ENCODE measurements at regions not wholly inside any gene's neighbourhood (a gene's known extent, or its start where the extent isn't known, plus 50 kb on each side); places are given as distances from the start of the nearest gene placed in this dataset.
"Not testable (repeated sequence)": the region's sequence is repeated elsewhere in the genome, so short reads cannot be mapped to it uniquely, and the experiment has no call there.

GRCh38 chr2:192524642-192525251 is 330.0 kb upstream of the TMEFF2 start:
- not testable (repeated sequence) for H3K27me3 ChIP-seq (ENCODE audit: control insufficient read depth, insufficient read depth, low read length, poor library complexity, severe bottlenecking); H3K27ac ChIP-seq (ENCODE audit: insufficient read depth, low read depth, low read length, poor library complexity, severe bottlenecking); H3K4me3 ChIP-seq (ENCODE audit: insufficient read depth, low read depth, low read length); H3K9me3 ChIP-seq (ENCODE audit: control insufficient read depth, low read length); H3K4me1 ChIP-seq (ENCODE audit: control insufficient read depth, insufficient read depth, low read length); H3K36me3 ChIP-seq (ENCODE audit: control insufficient read depth, insufficient read depth, low read length)
- 86 to 90% methylated on average over 10 of the region's 10 CpGs for WGBS, 2 experiments

GRCh38 chr2:192524214-192524613 is 329.5 kb upstream of the TMEFF2 start:
- not testable (repeated sequence) for H3K27me3 ChIP-seq (ENCODE audit: control insufficient read depth, insufficient read depth, low read length, poor library complexity, severe bottlenecking); H3K9me3 ChIP-seq (ENCODE audit: control insufficient read depth, low read length); H3K4me1 ChIP-seq (ENCODE audit: control insufficient read depth, insufficient read depth, low read length); H3K27ac ChIP-seq (ENCODE audit: insufficient read depth, low read depth, low read length, poor library complexity, severe bottlenecking); H3K4me3 ChIP-seq (ENCODE audit: insufficient read depth, low read depth, low read length); H3K36me3 ChIP-seq (ENCODE audit: control insufficient read depth, insufficient read depth, low read length)
- WGBS, 2 experiments = 78 to 81% methylated on average over 3 of the region's 3 CpGs

- H3K27me3 ChIP-seq (ENCODE audit: control insufficient read depth, insufficient read depth, low read length, poor library complexity, severe bottlenecking) = no peaks in the 10 kb centered on the region
- no peaks in the 10 kb centered on the region for H3K36me3 ChIP-seq (ENCODE audit: control insufficient read depth, insufficient read depth, low read length)
- no peak overlapping the region for H3K4me3 ChIP-seq (ENCODE audit: insufficient read depth, low read depth, low read length)
- H3K9me3 ChIP-seq (ENCODE audit: control insufficient read depth, low read length) = no peaks in the 10 kb centered on the region
- no peaks in the 10 kb centered on the region for H3K4me1 ChIP-seq (ENCODE audit: control insufficient read depth, insufficient read depth, low read length)
- H3K27ac ChIP-seq (ENCODE audit: insufficient read depth, low read depth, low read length, poor library complexity, severe bottlenecking) = no peak overlapping the region
- WGBS, 2 experiments = 87 to 100% methylated on average over 2 to 3 of the region's 3 CpGs
Observed at GRCh38 chr2:192515937-192516336, 321.2 kb upstream of the TMEFF2 start.

DNA sequence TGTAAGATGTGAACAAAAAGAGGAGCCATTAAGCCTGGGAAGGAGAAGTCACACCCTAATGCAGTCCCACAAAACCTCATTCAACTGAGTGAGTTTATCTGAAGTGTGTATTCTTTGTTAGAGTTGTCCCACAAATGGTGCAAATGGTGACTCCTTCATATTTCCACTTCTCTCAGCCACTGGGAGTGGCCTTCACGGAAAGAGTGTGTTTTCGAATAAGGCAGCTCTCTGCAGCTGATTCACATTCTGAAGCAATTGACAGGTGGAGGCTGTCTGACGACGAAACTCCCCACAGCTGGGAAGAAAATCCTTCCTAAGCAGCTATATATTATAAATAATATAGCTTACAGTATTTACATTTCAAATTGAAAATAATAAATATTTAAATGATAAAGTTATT is 318.8 kb upstream of the TMEFF2 start:
- no peaks in the 10 kb centered on the region for H3K9me3 ChIP-seq (ENCODE audit: control insufficient read depth, low read length)

GRCh38 chr2:192507836-192508450 is 313.2 kb upstream of the TMEFF2 start:
- not testable (repeated sequence) for H3K9me3 ChIP-seq (ENCODE audit: control insufficient read depth, low read length); H3K36me3 ChIP-seq (ENCODE audit: control insufficient read depth, insufficient read depth, low read length); H3K4me3 ChIP-seq (ENCODE audit: insufficient read depth, low read depth, low read length); H3K4me1 ChIP-seq (ENCODE audit: control insufficient read depth, insufficient read depth, low read length); H3K27ac ChIP-seq (ENCODE audit: insufficient read depth, low read depth, low read length, poor library complexity, severe bottlenecking); H3K27me3 ChIP-seq (ENCODE audit: control insufficient read depth, insufficient read depth, low read length, poor library complexity, severe bottlenecking)
- WGBS, 2 experiments = 95% methylated on average over 33 of the region's 33 CpGs

More for the DNA sequence above, 318.8 kb upstream of the TMEFF2 start:
- Histone ChIP-seq H3K4me1 (ENCODE audit: control insufficient read depth, insufficient read depth, low read length) (no peaks in the 10 kb centered on the region), H3K4me3 (ENCODE audit: insufficient read depth, low read depth, low read length) (no peak overlapping the region), H3K27me3 (ENCODE audit: control insufficient read depth, insufficient read depth, low read length, poor library complexity, severe bottlenecking) (no peaks in the 10 kb centered on the region), H3K27ac (ENCODE audit: insufficient read depth, low read depth, low read length, poor library complexity, severe bottlenecking) (no peak overlapping the region), H3K36me3 (ENCODE audit: control insufficient read depth, insufficient read depth, low read length) (no peaks in the 10 kb centered on the region)
- 90 to 94% methylated on average over 2 of the region's 4 CpGs for WGBS, 2 experiments

DNA sequence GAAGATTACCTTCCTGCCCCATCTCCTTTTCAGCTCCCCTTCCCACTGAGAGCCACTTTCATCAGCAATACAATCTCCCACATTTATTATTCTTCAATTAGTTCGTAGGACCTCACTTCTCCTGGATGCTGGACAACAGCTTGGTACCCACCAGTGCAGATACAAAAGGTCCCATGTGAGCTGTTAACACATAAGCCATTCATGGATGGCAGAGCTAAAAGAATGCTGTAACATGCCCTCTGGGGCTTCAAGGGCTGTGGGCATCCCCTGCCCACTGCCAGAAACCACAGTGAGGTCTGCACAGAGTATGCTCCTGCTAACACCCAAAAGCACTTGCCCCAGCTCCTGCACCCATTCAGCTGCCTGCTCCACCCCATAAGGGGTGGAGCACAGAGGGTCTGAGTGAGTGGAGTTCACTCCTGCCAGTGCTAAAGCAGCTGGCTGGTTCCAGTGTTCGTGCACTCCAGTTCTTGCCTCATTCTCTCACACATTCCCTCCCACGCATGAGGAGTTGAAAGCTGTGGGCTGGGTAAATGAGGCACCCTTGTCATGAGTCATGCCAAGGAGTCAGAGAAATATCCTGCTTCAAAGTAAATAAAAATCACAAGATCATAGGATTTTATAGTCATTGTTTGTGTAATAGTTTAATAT is 305.9 kb upstream of the TMEFF2 start:
- Histone ChIP-seq H3K27ac (ENCODE audit: insufficient read depth, low read depth, low read length, poor library complexity, severe bottlenecking) (no peak overlapping the region), H3K4me1 (ENCODE audit: control insufficient read depth, insufficient read depth, low read length) (no peaks in the 10 kb centered on the region), H3K36me3 (ENCODE audit: control insufficient read depth, insufficient read depth, low read length) (no peaks in the 10 kb centered on the region), H3K27me3 (ENCODE audit: control insufficient read depth, insufficient read depth, low read length, poor library complexity, severe bottlenecking) (no peaks in the 10 kb centered on the region), H3K9me3 (ENCODE audit: control insufficient read depth, low read length) (no peaks in the 10 kb centered on the region), H3K4me3 (ENCODE audit: insufficient read depth, low read depth, low read length) (no peak overlapping the region)
- WGBS, 2 experiments = 92 to 98% methylated on average over 2 to 3 of the region's 3 CpGs

GRCh38 chr2:192499476-192499875 is 304.7 kb upstream of the TMEFF2 start:
- Histone ChIP-seq H3K36me3 (ENCODE audit: control insufficient read depth, insufficient read depth, low read length) (no peaks in the 10 kb centered on the region), H3K27me3 (ENCODE audit: control insufficient read depth, insufficient read depth, low read length, poor library complexity, severe bottlenecking) (no peaks in the 10 kb centered on the region), H3K9me3 (ENCODE audit: control insufficient read depth, low read length) (no peaks in the 10 kb centered on the region), H3K4me1 (ENCODE audit: control insufficient read depth, insufficient read depth, low read length) (no peaks in the 10 kb centered on the region), H3K27ac (ENCODE audit: insufficient read depth, low read depth, low read length, poor library complexity, severe bottlenecking) (no peak overlapping the region), H3K4me3 (ENCODE audit: insufficient read depth, low read depth, low read length) (no peak overlapping the region)

DNA sequence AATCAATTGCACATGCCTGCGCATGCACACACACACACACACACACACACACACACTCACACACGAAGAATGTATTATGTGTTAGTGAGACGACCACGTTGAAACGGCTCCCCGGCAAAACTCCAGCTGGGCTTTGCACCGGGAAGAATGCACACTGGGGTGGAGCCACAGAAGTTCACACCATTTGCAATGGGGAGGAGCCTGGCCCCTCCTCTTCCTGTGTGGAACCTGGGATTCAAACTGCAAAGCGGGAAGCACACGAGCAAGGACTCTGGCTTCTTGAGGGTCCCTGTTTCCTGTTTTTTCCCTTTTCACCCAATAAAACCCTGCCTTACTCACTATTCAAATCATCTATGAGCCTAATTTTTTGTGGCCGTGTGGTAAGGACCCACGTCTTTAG is 304.0 kb upstream of the TMEFF2 start:
- Histone ChIP-seq H3K9me3 (ENCODE audit: control insufficient read depth, low read length) (no peaks in the 10 kb centered on the region), H3K4me1 (ENCODE audit: control insufficient read depth, insufficient read depth, low read length) (no peaks in the 10 kb centered on the region), H3K36me3 (ENCODE audit: control insufficient read depth, insufficient read depth, low read length) (no peaks in the 10 kb centered on the region), H3K4me3 (ENCODE audit: insufficient read depth, low read depth, low read length) (no peak overlapping the region), H3K27ac (ENCODE audit: insufficient read depth, low read depth, low read length, poor library complexity, severe bottlenecking) (no peak overlapping the region), H3K27me3 (ENCODE audit: control insufficient read depth, insufficient read depth, low read length, poor library complexity, severe bottlenecking) (no peaks in the 10 kb centered on the region)
- 93% methylated on average over 11 of the region's 11 CpGs for WGBS, 2 experiments

DNA sequence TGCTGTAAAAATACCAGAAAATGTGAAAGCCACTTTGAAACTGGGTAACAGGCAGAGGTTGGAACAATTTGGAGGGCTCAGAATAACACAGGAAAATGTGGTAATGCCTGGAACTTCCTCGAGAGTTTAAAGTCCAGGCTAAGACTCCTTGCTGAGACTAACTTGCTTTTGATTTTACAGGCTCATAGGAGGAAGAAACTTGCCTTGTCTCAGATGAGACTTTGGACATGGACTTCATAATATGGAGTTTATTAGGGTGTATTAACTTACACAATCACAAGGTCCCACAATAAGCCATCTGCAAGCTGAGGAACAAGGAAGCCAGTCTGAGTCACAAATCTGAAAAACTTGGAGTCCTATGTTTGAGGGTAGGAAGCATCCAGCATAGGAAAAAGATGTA is 293.4 kb upstream of the TMEFF2 start:
- H3K27me3 ChIP-seq (ENCODE audit: control insufficient read depth, insufficient read depth, low read length, poor library complexity, severe bottlenecking); H3K36me3 ChIP-seq (ENCODE audit: control insufficient read depth, insufficient read depth, low read length); H3K9me3 ChIP-seq (ENCODE audit: control insufficient read depth, low read length); H3K27ac ChIP-seq (ENCODE audit: insufficient read depth, low read depth, low read length, poor library complexity, severe bottlenecking); H3K4me1 ChIP-seq (ENCODE audit: control insufficient read depth, insufficient read depth, low read length); H3K4me3 ChIP-seq (ENCODE audit: insufficient read depth, low read depth, low read length): not testable (repeated sequence)
- WGBS, 2 experiments = 86 to 89% methylated on average over 1 of the region's 1 CpG

GRCh38 chr2:192487636-192488035 is 292.9 kb upstream of the TMEFF2 start:
- no peak overlapping the region for H3K4me3 ChIP-seq (ENCODE audit: insufficient read depth, low read depth, low read length)
- no peaks in the 10 kb centered on the region for H3K4me1 ChIP-seq (ENCODE audit: control insufficient read depth, insufficient read depth, low read length)
- H3K36me3 ChIP-seq (ENCODE audit: control insufficient read depth, insufficient read depth, low read length) = no peaks in the 10 kb centered on the region
- WGBS, 2 experiments = 94 to 95% methylated on average over 11 of the region's 11 CpGs
- no peak overlapping the region for H3K27ac ChIP-seq (ENCODE audit: insufficient read depth, low read depth, low read length, poor library complexity, severe bottlenecking)
- H3K9me3 ChIP-seq (ENCODE audit: control insufficient read depth, low read length) = no peaks in the 10 kb centered on the region
- H3K27me3 ChIP-seq (ENCODE audit: control insufficient read depth, insufficient read depth, low read length, poor library complexity, severe bottlenecking) = no peaks in the 10 kb centered on the region
